Activated T-helper 1 cell treated with Interleukin-2 at 50 U/mL for 16 hours (primary cell): ENCODE measurements at regions not wholly inside any gene's neighbourhood (a gene's known extent, or its start where the extent isn't known, plus 50 kb on each side); places are given as distances from the start of the nearest gene placed in this dataset.

Experiments
- DNase-seq: peaks from one replicate; pipeline ENCODE4 v3.0.0-alpha.2; 2020; ENCODE audit warnings: low read depth

- DNase-seq: no peak
Observed at GRCh38 chr5:68872088-68872839, 221.6 kb upstream of the SLC30A5 start.

GRCh38 chr5:68873198-68873597, 220.6 kb upstream of the SLC30A5 start:
- no peak for DNase-seq

GRCh38 chr5:68875351-68875750, 218.5 kb upstream of the SLC30A5 start:
- DNase-seq: no peak

- no peak for DNase-seq
Observed at GRCh38 chr5:68883436-68883835, 210.4 kb upstream of the SLC30A5 start.

GRCh38 chr5:68884144-68884754, 209.6 kb upstream of the SLC30A5 start:
- no peak for DNase-seq

- DNase-seq: no peak
Observed at GRCh38 chr5:68884883-68885282, 208.9 kb upstream of the SLC30A5 start.

GRCh38 chr5:68886814-68887213, 207.0 kb upstream of the SLC30A5 start:
- no peak for DNase-seq

- DNase-seq: no peak
Observed at GRCh38 chr5:68891718-68892117, 202.1 kb upstream of the SLC30A5 start.

GRCh38 chr5:68894673-68895072, 199.1 kb upstream of the SLC30A5 start:
- no peak for DNase-seq

- DNase-seq: no peak
Observed at GRCh38 chr5:68898951-68899471, 194.8 kb upstream of the SLC30A5 start.

- DNase-seq: no peak
Observed at GRCh38 chr5:68911840-68912690, 181.7 kb upstream of the SLC30A5 start.

- DNase-seq: no peak
Observed at GRCh38 chr5:68915079-68915478, 178.7 kb upstream of the SLC30A5 start.

GRCh38 chr5:68918306-68918705, 175.5 kb upstream of the SLC30A5 start:
- no peak for DNase-seq

- no peak for DNase-seq
Observed at GRCh38 chr5:68919988-68920490, 173.8 kb upstream of the SLC30A5 start.

- DNase-seq: no peak
Observed at GRCh38 chr5:68920888-68921287, 172.9 kb upstream of the SLC30A5 start.

- no peak for DNase-seq
Observed at GRCh38 chr5:68922172-68922987, 171.4 kb upstream of the SLC30A5 start.

GRCh38 chr5:68924481-68925145, 169.2 kb upstream of the SLC30A5 start:
- DNase-seq: no peak

GRCh38 chr5:68928617-68929302, 165.1 kb upstream of the SLC30A5 start:
- no peak for DNase-seq

- DNase-seq: no peak
Observed at GRCh38 chr5:68930139-68930538, 163.7 kb upstream of the SLC30A5 start.

GRCh38 chr5:68932830-68933434, 160.9 kb upstream of the SLC30A5 start:
- no peak for DNase-seq
